ENCODE measurements at regions not wholly inside any gene's neighbourhood (a gene's known extent, or its start where the extent isn't known, plus 50 kb on each side); places are given as distances from the start of the nearest gene placed in this dataset.
"Not testable (repeated sequence)": the region's sequence is repeated elsewhere in the genome, so short reads cannot be mapped to it uniquely, and the experiment has no call there.

DNA sequence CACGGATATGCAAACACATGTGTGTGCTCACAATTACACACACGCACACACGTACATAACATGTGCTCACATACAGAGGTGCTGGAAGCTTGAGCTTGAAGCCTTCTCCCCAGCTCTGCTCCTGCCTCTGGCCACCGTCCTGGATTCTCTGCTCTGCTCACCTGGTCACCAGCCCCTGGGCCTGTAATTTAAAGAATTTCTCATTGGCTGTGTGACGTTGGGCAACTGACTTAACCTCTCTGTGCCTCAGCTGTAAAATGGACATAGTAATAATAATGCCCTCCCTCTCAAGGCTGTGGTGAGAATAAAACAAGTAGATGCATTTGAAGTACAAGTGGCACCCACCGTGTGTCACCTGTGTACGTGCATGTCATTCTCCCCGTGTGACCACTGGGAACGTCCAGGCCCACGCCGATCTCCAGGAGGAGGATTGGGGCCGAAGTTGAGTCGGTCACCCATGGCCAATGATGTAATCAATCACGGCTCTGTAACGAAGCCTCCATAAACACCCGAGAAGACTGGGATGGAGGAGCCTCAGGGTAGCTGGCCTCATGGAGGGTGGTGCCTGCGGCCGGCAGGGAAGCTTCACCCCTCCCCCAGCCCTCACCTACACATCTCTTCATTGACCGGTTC is 160.9 kb upstream of the AFDN start:
- no peaks in the 10 kb centered on the region for H3K9me3 ChIP-seq
- no peaks in the 10 kb centered on the region for H3K36me3 ChIP-seq (replicated peaks)
- no peaks in the 10 kb centered on the region; the same call in 1 of the 2 replicates for H3K4me1 ChIP-seq
- no peak for DNase-seq (ENCODE audit: low spot score in 2 of 2)
- in situ Hi-C loops (cut with MboI; ENCODE audit: low sequenced_read_pairs): no loop called here
- H3K4me3 ChIP-seq: no peak overlapping the region
- H3K27me3 ChIP-seq (ENCODE audit: low read depth): no peaks in the 10 kb centered on the region

DNA sequence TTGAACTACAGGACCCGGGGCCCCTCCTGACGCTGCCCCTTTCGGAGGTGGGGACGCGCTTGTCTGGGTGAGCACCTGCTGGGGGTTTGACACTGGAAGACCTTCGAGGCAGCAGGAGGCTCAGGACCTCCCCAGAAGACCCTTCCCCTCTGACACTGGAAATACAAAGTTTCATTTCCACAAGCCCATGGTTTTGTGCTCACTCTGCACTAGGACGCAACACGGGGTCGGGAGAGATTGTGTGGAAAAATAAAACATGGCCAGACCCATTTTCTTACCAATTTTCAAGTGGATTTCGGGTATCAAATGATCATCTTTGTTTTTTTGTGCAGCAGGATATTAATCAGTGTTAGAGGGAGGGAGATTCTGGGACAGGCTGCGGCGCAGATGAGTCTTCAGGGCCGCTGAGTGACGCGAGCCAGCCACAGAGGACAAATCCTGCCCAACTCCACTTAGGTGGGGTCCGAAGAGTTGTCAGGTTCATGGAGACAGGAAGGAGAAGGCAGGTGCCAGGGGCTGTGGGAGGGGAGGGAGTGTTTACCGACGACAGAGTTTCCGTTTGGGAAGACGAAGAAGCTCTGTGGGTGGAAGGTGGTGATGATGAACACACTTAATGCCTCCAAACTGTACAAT is 160.0 kb upstream of the AFDN start:
- Histone ChIP-seq H3K4me1 (no peaks in the 10 kb centered on the region), H3K9me3 (no peaks in the 10 kb centered on the region), H3K27me3 (ENCODE audit: low read depth) (no peaks in the 10 kb centered on the region), H3K36me3 (replicated peaks) (no peaks in the 10 kb centered on the region), H3K4me3 (no peak overlapping the region)
- in situ Hi-C loops (cut with MboI; ENCODE audit: low sequenced_read_pairs): no loop called here
- no peak for DNase-seq (ENCODE audit: low spot score in 2 of 2)

GRCh38 chr6:167667204-167668018 is 159.3 kb upstream of the AFDN start:
- Histone ChIP-seq H3K27me3 (ENCODE audit: low read depth) (no peaks in the 10 kb centered on the region), H3K9me3 (no peaks in the 10 kb centered on the region), H3K36me3 (replicated peaks) (no peaks in the 10 kb centered on the region), H3K4me3 (no peak overlapping the region), H3K4me1 (no peaks in the 10 kb centered on the region)
- in situ Hi-C loops (cut with MboI; ENCODE audit: low sequenced_read_pairs): no loop called here
- DNase-seq (ENCODE audit: low spot score in 2 of 2): no peak

DNA sequence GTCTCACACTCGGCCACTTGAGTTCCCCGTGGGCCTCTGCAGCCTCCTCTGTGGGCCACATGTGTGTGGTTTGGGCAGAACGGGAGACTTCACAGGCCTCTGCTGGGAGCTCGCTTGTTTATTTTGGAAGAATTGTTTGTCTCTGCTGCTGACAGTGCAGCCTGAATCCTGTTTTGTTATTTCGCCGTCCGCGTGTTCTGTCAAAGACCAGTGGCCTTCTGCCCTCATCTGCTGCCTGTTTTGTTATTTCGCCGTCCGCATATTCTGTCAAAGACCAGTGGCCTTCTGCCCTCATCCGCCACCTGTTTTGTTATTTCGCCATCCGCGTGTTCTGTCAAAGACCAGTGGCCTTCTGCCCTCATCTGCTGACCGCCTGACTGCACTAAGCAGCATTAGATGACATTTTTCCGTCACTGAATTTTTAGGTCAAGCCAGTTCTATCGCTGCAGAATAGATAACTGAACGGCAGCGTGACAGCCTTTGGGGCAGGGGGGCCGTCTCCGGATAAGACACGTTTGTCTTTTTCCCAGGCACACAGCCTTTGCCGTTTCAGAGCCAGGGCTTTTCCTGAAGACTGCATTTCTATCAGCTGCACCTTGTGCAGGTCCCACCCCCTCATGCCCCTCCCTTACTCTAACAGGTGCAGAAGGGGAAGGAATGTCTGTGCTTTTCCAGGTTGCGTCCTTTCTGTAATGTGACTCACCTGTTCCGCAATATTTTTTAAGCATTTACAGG is 158.5 kb upstream of the AFDN start:
- in situ Hi-C loops (cut with MboI; ENCODE audit: low sequenced_read_pairs): no loop called here

GRCh38 chr6:167668754-167669552 is 157.8 kb upstream of the AFDN start:
- in situ Hi-C loops (cut with MboI; ENCODE audit: low sequenced_read_pairs): no loop called here
- Histone ChIP-seq H3K4me1 (no peaks in the 10 kb centered on the region), H3K36me3 (replicated peaks) (no peaks in the 10 kb centered on the region), H3K27me3 (ENCODE audit: low read depth) (no peaks in the 10 kb centered on the region), H3K9me3 (no peaks in the 10 kb centered on the region), H3K4me3 (no peak overlapping the region)
- no peak for DNase-seq (ENCODE audit: low spot score in 2 of 2)

More for the DNA sequence above, 158.5 kb upstream of the AFDN start:
- H3K9me3 ChIP-seq: no peaks in the 10 kb centered on the region
- H3K4me1 ChIP-seq: no peaks in the 10 kb centered on the region
- DNase-seq (ENCODE audit: low spot score in 2 of 2): no peak
- no peaks in the 10 kb centered on the region for H3K27me3 ChIP-seq (ENCODE audit: low read depth)
- no peak overlapping the region for H3K4me3 ChIP-seq
- H3K36me3 ChIP-seq (replicated peaks): no peaks in the 10 kb centered on the region

GRCh38 chr6:167669553-167669849 is 157.2 kb upstream of the AFDN start:
- no peak overlapping the region for H3K4me3 ChIP-seq
- in situ Hi-C loops (cut with MboI; ENCODE audit: low sequenced_read_pairs): no loop called here
- no peak for DNase-seq (ENCODE audit: low spot score in 2 of 2)
- no peaks in the 10 kb centered on the region for H3K36me3 ChIP-seq (replicated peaks)
- no peaks in the 10 kb centered on the region for H3K27me3 ChIP-seq (ENCODE audit: low read depth)
- H3K4me1 ChIP-seq: no peaks in the 10 kb centered on the region
- no peaks in the 10 kb centered on the region for H3K9me3 ChIP-seq

DNA sequence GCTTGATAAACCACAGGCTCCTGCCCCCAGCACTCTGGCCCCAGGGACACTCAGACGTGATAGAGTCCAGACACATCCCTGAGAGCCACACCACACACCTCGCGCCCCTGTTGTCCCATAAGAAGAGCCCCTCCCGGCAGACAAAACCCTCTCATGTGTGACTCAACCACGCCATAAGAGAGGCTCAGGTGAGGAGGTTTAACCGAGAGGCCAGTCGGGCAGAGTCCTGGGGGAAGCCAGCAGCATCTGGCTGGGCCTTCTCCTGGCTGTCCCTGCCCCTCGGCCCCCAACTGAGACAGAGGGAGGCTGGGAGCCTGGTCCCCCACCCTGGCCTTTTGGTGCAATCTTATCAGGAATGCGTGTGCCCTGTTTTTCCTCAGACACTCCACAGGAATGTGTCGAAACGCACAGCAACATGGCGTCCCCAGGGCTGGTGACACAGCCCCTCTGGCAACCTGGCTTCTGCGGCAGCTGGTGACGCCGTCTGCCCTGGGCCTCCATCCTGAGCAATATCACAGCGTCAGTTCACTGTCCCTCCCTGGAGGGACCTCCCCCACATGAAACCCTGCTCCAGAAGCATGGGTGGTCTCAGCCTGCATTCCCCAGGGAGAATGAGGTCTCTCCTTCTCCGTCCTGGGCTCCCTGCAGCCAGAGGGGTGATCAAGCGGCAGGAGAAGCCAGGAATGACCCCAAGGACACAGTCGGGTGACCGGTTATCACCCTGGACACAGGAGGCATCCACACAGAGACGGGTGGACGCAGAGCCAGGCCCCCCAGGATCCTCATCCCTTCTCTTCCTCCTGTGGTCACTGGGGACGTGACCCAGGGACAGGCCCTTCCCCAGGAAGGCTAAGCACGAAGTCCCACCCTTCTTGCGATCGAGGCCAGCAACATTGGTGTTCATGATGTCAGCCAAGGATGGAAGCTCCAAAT is 156.6 kb upstream of the AFDN start:
- in situ Hi-C loops (cut with MboI; ENCODE audit: low sequenced_read_pairs): no loop called here
- H3K4me1 ChIP-seq: no peaks in the 10 kb centered on the region

GRCh38 chr6:167670938-167671338 is 155.8 kb upstream of the AFDN start:
- no peaks in the 10 kb centered on the region for H3K27me3 ChIP-seq (ENCODE audit: low read depth)
- no peak for DNase-seq (ENCODE audit: low spot score in 2 of 2)
- in situ Hi-C loops (cut with MboI; ENCODE audit: low sequenced_read_pairs): no loop called here
- no peaks in the 10 kb centered on the region for H3K4me1 ChIP-seq
- H3K9me3 ChIP-seq: no peaks in the 10 kb centered on the region
- H3K4me3 ChIP-seq: no peak overlapping the region
- H3K36me3 ChIP-seq (replicated peaks): no peaks in the 10 kb centered on the region

More for the DNA sequence above, 156.6 kb upstream of the AFDN start:
- no peak overlapping the region for H3K4me3 ChIP-seq
- H3K36me3 ChIP-seq (replicated peaks): no peaks in the 10 kb centered on the region
- no peak for DNase-seq (ENCODE audit: low spot score in 2 of 2)
- no peaks in the 10 kb centered on the region for H3K9me3 ChIP-seq
- H3K27me3 ChIP-seq (ENCODE audit: low read depth): no peaks in the 10 kb centered on the region

DNA sequence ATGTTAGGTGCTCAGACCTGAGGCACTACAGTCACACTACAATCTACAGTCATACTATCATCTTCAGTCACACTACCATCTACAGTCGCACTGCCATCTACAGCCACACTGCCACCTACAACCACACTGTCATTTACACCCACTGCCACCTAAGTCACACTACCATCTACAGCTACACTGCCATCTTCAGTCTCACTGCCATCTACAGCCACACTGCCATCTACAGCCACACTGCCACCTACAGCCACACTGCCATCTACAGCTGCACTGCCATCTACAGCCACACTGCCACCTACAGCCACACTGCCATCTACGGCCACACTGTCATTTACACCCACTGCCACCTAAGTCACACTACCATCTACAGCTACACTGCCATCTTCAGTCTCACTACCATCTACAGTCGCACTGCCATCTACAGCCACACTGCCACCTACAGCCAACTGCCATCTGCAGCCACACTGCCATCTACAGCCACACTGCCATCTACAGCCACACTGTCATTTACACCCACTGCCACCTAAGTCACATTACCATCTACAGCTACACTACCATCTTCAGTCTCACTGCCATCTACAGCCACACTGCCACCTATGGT is 155.2 kb upstream of the AFDN start:
- in situ Hi-C loops (cut with MboI; ENCODE audit: low sequenced_read_pairs); H3K9me3 ChIP-seq; H3K4me1 ChIP-seq: not testable (repeated sequence)

GRCh38 chr6:167671977-167672687 is 154.6 kb upstream of the AFDN start:
- Histone ChIP-seq H3K4me1 (no peaks in the 10 kb centered on the region; the same call in 1 of the 2 replicates), H3K4me3 (no peak overlapping the region), H3K36me3 (replicated peaks) (no peaks in the 10 kb centered on the region), H3K27me3 (ENCODE audit: low read depth) (no peaks in the 10 kb centered on the region), H3K9me3 (no peaks in the 10 kb centered on the region)
- DNase-seq (ENCODE audit: low spot score in 2 of 2): no peak
- in situ Hi-C loops (cut with MboI; ENCODE audit: low sequenced_read_pairs): no loop called here

More for the DNA sequence above, 155.2 kb upstream of the AFDN start:
- not testable (repeated sequence) for H3K4me3 ChIP-seq; DNase-seq (ENCODE audit: low spot score in 2 of 2); H3K27me3 ChIP-seq (ENCODE audit: low read depth); H3K36me3 ChIP-seq (replicated peaks)

GRCh38 chr6:167672738-167673137 is 154.0 kb upstream of the AFDN start:
- no peak overlapping the region for H3K4me3 ChIP-seq
- DNase-seq (ENCODE audit: low spot score in 2 of 2): no peak
- peaks cover 2% of the 10 kb centered on the region for H3K4me1 ChIP-seq
- in situ Hi-C loops (cut with MboI; ENCODE audit: low sequenced_read_pairs): no loop called here
- H3K27me3 ChIP-seq (ENCODE audit: low read depth): no peaks in the 10 kb centered on the region
- H3K9me3 ChIP-seq: no peaks in the 10 kb centered on the region
- no peaks in the 10 kb centered on the region for H3K36me3 ChIP-seq (replicated peaks)

DNA sequence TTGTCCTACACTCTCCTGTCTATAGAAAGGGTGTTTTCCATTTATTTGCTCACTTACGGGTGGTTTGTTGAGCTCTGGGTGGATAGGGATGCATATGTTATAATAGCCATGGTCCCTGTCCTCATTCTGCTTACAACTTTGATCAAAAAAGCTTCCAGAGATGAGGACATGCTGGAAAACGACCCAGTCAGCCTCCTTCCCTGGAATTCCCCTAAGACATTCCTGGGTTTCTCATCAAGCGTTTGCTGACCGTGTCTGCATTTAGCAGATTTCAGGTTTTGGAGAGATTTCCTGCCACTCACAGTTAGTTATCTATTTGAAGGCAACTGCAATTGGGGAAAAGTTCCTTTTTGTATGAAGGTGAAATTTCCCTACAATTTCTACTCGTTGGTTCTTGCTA is 152.8 kb upstream of the AFDN start:
- Histone ChIP-seq H3K4me3 (no peak overlapping the region), H3K9me3 (no peaks in the 10 kb centered on the region), H3K4me1 (peaks cover 10% of the 10 kb centered on the region), H3K27me3 (ENCODE audit: low read depth) (no peaks in the 10 kb centered on the region), H3K36me3 (replicated peaks) (no peaks in the 10 kb centered on the region)
- in situ Hi-C loops (cut with MboI; ENCODE audit: low sequenced_read_pairs): no loop called here
- DNase-seq (ENCODE audit: low spot score in 2 of 2): no peak
